Endothelial cell of umbilical vein (primary cell): ENCODE measurements at regions not wholly inside any gene's neighbourhood (a gene's known extent, or its start where the extent isn't known, plus 50 kb on each side); places are given as distances from the start of the nearest gene placed in this dataset.

Source experiments
- CTCF ChIP-seq, 2 donors: IDR thresholded peaks; 1 replicate in 1 of 2; 2 replicates in 1 of 2; pipeline ENCODE4 v1.5.1; 2011; ENCODE audit warnings: low read length in 2 of 2, mild to moderate bottlenecking in 2 of 2, moderate library complexity in 2 of 2, control low read depth in 1 of 2, inconsistent platforms in 1 of 2, low read depth in 1 of 2; ENCODE audit not compliant: insufficient read depth in 1 of 2; ENCODE audit errors: extremely low read depth in 1 of 2
- EZH2 ChIP-seq: IDR thresholded peaks from 2 replicates; pipeline ENCODE4 v1.6.1; 2012; ENCODE audit warnings: borderline replicate concordance, low read depth, mild to moderate bottlenecking, moderate library complexity, low read length, inconsistent platforms; ENCODE audit not compliant: severe bottlenecking
- JUN ChIP-seq: IDR thresholded peaks from 2 replicates; pipeline ENCODE4 v1.6.1; 2011; ENCODE audit warnings: borderline replicate concordance, low read depth; ENCODE audit not compliant: insufficient read length, insufficient read depth
- MYC ChIP-seq: IDR thresholded peaks from one replicate; pipeline ENCODE4 v1.6.1; 2011; ENCODE audit warnings: mild to moderate bottlenecking, low read depth, low read length
- POLR2AphosphoS5 ChIP-seq: IDR thresholded peaks from 2 replicates; pipeline ENCODE4 v1.6.1; 2012; ENCODE audit warnings: low read depth, mild to moderate bottlenecking, control low read depth, low read length, moderate library complexity; ENCODE audit not compliant: insufficient read depth
- TF ChIP-seq, protein P1 (sequence below): IDR thresholded peaks from 2 replicates; pipeline ENCODE4 v1.6.1; 2011; ENCODE audit not compliant: insufficient read depth, insufficient read length

DNA sequence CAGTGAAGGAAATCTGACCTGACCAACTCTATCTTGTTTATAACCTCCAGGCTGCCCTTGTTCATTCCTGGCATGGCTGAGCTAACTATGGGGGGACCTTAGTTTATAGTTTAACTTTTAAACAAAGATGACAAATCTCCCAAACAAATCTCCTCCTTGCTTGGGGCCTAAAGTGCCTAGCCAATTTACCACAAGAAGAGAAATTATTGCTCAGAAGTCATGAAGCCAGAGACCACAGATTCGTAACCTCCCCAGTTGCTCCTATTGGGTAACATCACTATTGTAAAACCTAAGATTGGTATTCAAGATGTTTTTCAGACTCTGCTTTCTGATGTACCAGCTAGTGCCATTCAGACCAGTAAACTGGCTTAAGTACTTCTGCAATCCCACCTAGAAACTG lies 649.4 kb upstream of the SLC8A1 start:
- TF ChIP-seq CTCF (IDR thresholded peaks at IDR 0.05; ENCODE audit: extremely low read depth in 1 of 2, insufficient read depth in 1 of 2, low read depth in 1 of 2, low read length in 2 of 2) (no peak), POLR2AphosphoS5 (no peak), JUN (no peak), EZH2 (no peak), MYC (no peak)
- TF ChIP-seq, protein P1, sequence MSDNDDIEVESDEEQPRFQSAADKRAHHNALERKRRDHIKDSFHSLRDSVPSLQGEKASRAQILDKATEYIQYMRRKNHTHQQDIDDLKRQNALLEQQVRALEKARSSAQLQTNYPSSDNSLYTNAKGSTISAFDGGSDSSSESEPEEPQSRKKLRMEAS: no peak
